Endothelial cell of umbilical vein (primary cell): ENCODE measurements at regions not wholly inside any gene's neighbourhood (a gene's known extent, or its start where the extent isn't known, plus 50 kb on each side); places are given as distances from the start of the nearest gene placed in this dataset.
"Not testable (repeated sequence)": the region's sequence is repeated elsewhere in the genome, so short reads cannot be mapped to it uniquely, and the experiment has no call there.

Experiments
- EZH2 ChIP-seq: IDR thresholded peaks from 2 replicates; pipeline ENCODE4 v1.6.1; 2012; ENCODE audit warnings: borderline replicate concordance, low read depth, mild to moderate bottlenecking, moderate library complexity, low read length, inconsistent platforms; ENCODE audit not compliant: severe bottlenecking
- GATA2 ChIP-seq: IDR thresholded peaks from 2 replicates; pipeline ENCODE4 v1.7.0; 2011; ENCODE audit warnings: low read depth, mild to moderate bottlenecking, moderate library complexity, mixed read lengths, low read length; ENCODE audit not compliant: insufficient read length, insufficient read depth
- MYC ChIP-seq: IDR thresholded peaks from one replicate; pipeline ENCODE4 v1.6.1; 2011; ENCODE audit warnings: mild to moderate bottlenecking, low read depth, low read length
- POLR2A ChIP-seq: IDR thresholded peaks from 2 replicates; pipeline ENCODE4 v1.6.1; 2012; ENCODE audit warnings: low read depth, mild to moderate bottlenecking, control low read depth, low read length
- POLR2AphosphoS5 ChIP-seq: IDR thresholded peaks from 2 replicates; pipeline ENCODE4 v1.6.1; 2012; ENCODE audit warnings: low read depth, mild to moderate bottlenecking, control low read depth, low read length, moderate library complexity; ENCODE audit not compliant: insufficient read depth
- TF ChIP-seq, protein P1 (sequence below), 2 donors: IDR thresholded peaks; 1 replicate in 1 of 2; 2 replicates in 1 of 2; pipeline ENCODE4 v1.5.1; 2011; ENCODE audit warnings: low read length in 2 of 2, mild to moderate bottlenecking in 2 of 2, moderate library complexity in 2 of 2, control low read depth in 1 of 2, inconsistent platforms in 1 of 2, low read depth in 1 of 2; ENCODE audit not compliant: insufficient read depth in 1 of 2; ENCODE audit errors: extremely low read depth in 1 of 2

DNA sequence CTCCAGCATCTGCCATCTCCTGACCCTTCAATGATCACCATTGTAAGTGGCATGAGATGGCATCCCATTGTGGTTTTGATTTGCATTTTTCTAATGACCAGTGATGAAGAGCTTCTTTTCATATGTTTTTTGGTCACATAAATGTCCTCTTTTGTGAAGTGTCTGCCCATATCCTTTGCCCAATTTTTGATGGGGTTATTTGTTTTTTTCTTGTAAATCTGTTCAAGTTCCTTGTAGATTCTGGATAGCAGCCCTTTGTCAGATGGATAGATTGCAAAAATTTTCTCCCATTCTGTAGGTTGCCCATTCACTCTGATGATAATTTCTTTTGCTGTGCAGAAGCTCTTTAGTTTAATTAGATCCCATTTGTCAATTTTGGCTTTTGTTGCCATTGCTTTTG, 547.3 kb downstream of the TMTC2 start:
- TF ChIP-seq EZH2, POLR2AphosphoS5, POLR2A, GATA2, MYC: not testable (repeated sequence)
- TF ChIP-seq, protein P1, sequence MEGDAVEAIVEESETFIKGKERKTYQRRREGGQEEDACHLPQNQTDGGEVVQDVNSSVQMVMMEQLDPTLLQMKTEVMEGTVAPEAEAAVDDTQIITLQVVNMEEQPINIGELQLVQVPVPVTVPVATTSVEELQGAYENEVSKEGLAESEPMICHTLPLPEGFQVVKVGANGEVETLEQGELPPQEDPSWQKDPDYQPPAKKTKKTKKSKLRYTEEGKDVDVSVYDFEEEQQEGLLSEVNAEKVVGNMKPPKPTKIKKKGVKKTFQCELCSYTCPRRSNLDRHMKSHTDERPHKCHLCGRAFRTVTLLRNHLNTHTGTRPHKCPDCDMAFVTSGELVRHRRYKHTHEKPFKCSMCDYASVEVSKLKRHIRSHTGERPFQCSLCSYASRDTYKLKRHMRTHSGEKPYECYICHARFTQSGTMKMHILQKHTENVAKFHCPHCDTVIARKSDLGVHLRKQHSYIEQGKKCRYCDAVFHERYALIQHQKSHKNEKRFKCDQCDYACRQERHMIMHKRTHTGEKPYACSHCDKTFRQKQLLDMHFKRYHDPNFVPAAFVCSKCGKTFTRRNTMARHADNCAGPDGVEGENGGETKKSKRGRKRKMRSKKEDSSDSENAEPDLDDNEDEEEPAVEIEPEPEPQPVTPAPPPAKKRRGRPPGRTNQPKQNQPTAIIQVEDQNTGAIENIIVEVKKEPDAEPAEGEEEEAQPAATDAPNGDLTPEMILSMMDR (IDR thresholded peaks at IDR 0.05; ENCODE audit: extremely low read depth in 1 of 2, insufficient read depth in 1 of 2, low read depth in 1 of 2, low read length in 2 of 2): not testable (repeated sequence)
